ENCODE measurements at regions not wholly inside any gene's neighbourhood (a gene's known extent, or its start where the extent isn't known, plus 50 kb on each side); places are given as distances from the start of the nearest gene placed in this dataset.

DNA sequence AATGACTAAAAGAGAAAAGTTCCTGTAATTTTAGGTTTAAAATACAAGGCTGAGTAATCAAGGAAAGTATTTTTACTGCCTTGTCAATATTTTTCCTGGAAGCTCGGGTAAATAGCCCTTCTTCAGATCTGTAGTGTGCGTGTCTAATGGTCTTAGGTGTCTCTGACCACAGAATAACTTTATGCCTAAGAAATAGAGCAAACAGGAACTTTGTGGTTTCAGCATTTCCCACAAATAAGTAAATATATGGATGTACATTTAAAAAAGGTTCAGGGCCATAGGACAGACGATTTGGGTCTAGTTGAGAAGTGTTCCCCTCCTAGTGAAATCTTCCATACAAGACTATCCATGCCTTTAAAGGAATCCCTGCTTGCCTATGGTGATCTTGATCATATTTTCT is 107.0 kb downstream of the ZC3H11B start:
- Histone ChIP-seq H3K4me2 (ENCODE audit: low read depth, low read length, poor library complexity, severe bottlenecking) (no peak overlapping the region), H3K9me3 (ENCODE audit: insufficient read depth, low read length) (no peaks in the 10 kb centered on the region), H3K9ac (ENCODE audit: low read length) (no peak overlapping the region), H3K27ac (ENCODE audit: low read depth, low read length) (no peak overlapping the region), H2AFZ (ENCODE audit: low read depth, low read length, severe bottlenecking) (no peak overlapping the region), H3K79me2 (ENCODE audit: insufficient read depth, low read length) (no peaks in the 10 kb centered on the region), H3K27me3 (ENCODE audit: low read length) (no peaks in the 10 kb centered on the region), H3K36me3 (ENCODE audit: low read length) (no peaks in the 10 kb centered on the region), H3F3A (ENCODE audit: insufficient read depth) (no peaks in the 10 kb centered on the region), H3K9me2 (replicated peaks; ENCODE audit: insufficient read depth, low read length) (no peaks in the 10 kb centered on the region), H4K20me1 (ENCODE audit: low read depth, low read length) (no peaks in the 10 kb centered on the region), H3K4me3 (ENCODE audit: insufficient read depth, low read length, poor library complexity, severe bottlenecking) (no peak overlapping the region)
- TF ChIP-seq, protein P1, sequence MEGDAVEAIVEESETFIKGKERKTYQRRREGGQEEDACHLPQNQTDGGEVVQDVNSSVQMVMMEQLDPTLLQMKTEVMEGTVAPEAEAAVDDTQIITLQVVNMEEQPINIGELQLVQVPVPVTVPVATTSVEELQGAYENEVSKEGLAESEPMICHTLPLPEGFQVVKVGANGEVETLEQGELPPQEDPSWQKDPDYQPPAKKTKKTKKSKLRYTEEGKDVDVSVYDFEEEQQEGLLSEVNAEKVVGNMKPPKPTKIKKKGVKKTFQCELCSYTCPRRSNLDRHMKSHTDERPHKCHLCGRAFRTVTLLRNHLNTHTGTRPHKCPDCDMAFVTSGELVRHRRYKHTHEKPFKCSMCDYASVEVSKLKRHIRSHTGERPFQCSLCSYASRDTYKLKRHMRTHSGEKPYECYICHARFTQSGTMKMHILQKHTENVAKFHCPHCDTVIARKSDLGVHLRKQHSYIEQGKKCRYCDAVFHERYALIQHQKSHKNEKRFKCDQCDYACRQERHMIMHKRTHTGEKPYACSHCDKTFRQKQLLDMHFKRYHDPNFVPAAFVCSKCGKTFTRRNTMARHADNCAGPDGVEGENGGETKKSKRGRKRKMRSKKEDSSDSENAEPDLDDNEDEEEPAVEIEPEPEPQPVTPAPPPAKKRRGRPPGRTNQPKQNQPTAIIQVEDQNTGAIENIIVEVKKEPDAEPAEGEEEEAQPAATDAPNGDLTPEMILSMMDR (IDR thresholded peaks at IDR 0.05; ENCODE audit: insufficient read depth, low read length, poor library complexity, severe bottlenecking), result no peak
- no peak for TF ChIP-seq EZH2phosphoT487 (conservative IDR thresholded peaks at IDR 0.05; ENCODE audit: low read length)

- Histone ChIP-seq H3K4me3 (ENCODE audit: insufficient read depth, low read length, poor library complexity, severe bottlenecking) (no peak overlapping the region), H3K4me2 (ENCODE audit: low read depth, low read length, poor library complexity, severe bottlenecking) (no peak overlapping the region), H3K9me2 (replicated peaks; ENCODE audit: insufficient read depth, low read length) (no peaks in the 10 kb centered on the region), H2AFZ (ENCODE audit: low read depth, low read length, severe bottlenecking) (no peak overlapping the region), H3K27me3 (ENCODE audit: low read length) (no peaks in the 10 kb centered on the region), H3F3A (ENCODE audit: insufficient read depth) (no peaks in the 10 kb centered on the region), H3K79me2 (ENCODE audit: insufficient read depth, low read length) (no peaks in the 10 kb centered on the region), H4K20me1 (ENCODE audit: low read depth, low read length) (no peaks in the 10 kb centered on the region), H3K9ac (ENCODE audit: low read length) (no peak overlapping the region), H3K36me3 (ENCODE audit: low read length) (no peaks in the 10 kb centered on the region), H3K27ac (ENCODE audit: low read depth, low read length) (no peak overlapping the region), H3K9me3 (ENCODE audit: insufficient read depth, low read length) (no peaks in the 10 kb centered on the region)
- TF ChIP-seq, protein P1 (IDR thresholded peaks at IDR 0.05; ENCODE audit: insufficient read depth, low read length, poor library complexity, severe bottlenecking), result no peak
- TF ChIP-seq EZH2phosphoT487 (conservative IDR thresholded peaks at IDR 0.05; ENCODE audit: low read length), result no peak
These were observed 109.3 kb downstream of the ZC3H11B start for GRCh38 chr1:219503604-219504003.

DNA sequence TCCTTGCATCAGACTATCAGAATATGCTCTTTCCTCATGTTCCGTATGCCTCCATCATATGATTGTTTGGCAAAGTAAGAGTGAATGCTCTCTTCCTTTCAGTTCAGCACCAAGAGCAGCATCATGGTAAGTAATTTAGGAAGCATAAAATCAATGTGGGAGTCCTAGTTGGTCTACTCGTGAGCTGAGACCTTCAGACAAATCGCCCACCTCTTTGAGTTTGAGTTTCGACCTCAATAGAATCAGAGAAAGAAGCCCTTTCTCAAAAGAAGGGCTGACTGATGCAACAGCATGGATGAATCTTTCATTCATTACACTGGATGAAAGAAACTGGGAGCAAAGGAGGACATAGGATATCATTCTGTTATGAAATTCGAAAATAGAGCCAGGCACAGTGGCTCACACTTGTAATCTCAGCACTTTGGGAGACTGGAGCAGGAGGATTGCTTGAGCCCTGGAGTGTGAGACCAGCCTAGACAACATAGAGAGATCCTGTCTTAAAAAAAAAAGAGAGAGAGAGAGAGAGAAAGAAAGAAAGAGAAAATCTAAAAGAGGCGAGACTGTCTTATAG is 112.5 kb downstream of the ZC3H11B start:
- Histone ChIP-seq H3K9me3 (ENCODE audit: insufficient read depth, low read length) (no peaks in the 10 kb centered on the region), H3K79me2 (ENCODE audit: insufficient read depth, low read length) (no peaks in the 10 kb centered on the region), H3K4me3 (ENCODE audit: insufficient read depth, low read length, poor library complexity, severe bottlenecking) (no peak overlapping the region), H3K9me2 (replicated peaks; ENCODE audit: insufficient read depth, low read length) (no peaks in the 10 kb centered on the region), H3K4me2 (ENCODE audit: low read depth, low read length, poor library complexity, severe bottlenecking) (no peak overlapping the region), H3K27me3 (ENCODE audit: low read length) (no peaks in the 10 kb centered on the region), H3K36me3 (ENCODE audit: low read length) (no peaks in the 10 kb centered on the region), H3K27ac (ENCODE audit: low read depth, low read length) (no peak overlapping the region), H3F3A (ENCODE audit: insufficient read depth) (no peaks in the 10 kb centered on the region), H4K20me1 (ENCODE audit: low read depth, low read length) (no peaks in the 10 kb centered on the region), H2AFZ (ENCODE audit: low read depth, low read length, severe bottlenecking) (no peak overlapping the region), H3K9ac (ENCODE audit: low read length) (no peak overlapping the region)
- TF ChIP-seq EZH2phosphoT487 (conservative IDR thresholded peaks at IDR 0.05; ENCODE audit: low read length), result no peak
- TF ChIP-seq, protein P1 (IDR thresholded peaks at IDR 0.05; ENCODE audit: insufficient read depth, low read length, poor library complexity, severe bottlenecking), result no peak
